NCI-H446 (cell line): ENCODE measurements at regions not wholly inside any gene's neighbourhood (a gene's known extent, or its start where the extent isn't known, plus 50 kb on each side); places are given as distances from the start of the nearest gene placed in this dataset.
A peak's percentile ranks its signal among the peaks of the same experiment; 100 is the strongest.
"Not testable (repeated sequence)": the region's sequence is repeated elsewhere in the genome, so short reads cannot be mapped to it uniquely, and the experiment has no call there.

Source experiments
- DNase-seq, 2 experiments: peaks; one replicate each; lab custom pipeline; 2025; lab: John Stamatoyannopoulos, UW

GRCh38 chr11:71383461-71383860 lies 64.7 kb downstream of the DHCR7 start:
- DNase-seq, result no peak

DNA sequence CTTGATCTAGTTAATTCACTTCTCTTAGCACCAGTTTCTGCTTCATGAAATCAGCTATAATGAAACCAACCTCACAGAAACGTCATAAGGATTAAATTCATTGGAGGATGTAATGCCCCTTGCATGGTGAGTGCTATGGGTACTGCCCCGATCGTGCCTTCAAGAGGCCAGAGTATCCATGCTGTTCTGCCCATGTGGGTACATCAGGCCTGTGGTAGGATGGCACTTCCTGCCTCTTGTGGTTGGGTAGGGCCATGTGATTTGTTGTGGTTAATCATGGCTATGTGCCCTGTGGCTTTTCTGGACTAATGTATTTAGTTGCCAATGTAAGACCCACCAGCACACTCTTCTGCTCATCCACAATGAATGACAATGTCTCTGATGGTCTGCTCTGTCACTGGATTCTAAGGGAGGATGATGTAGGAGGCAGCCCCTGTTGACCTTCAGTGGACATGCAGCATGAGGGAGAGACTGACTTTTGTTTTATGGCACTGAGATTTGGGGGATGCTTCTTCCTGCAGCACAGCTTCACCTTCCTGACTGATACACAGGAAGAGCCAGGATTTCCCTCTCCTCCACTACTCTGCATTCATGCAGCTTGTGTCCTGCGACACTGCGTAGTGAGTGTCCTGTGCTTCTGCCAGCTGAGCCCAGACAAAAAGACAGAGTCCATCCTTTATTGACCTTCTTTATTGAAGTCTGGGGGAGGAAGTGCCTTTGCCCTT lies 66.2 kb downstream of the DHCR7 start:
- no peak for DNase-seq

DNA sequence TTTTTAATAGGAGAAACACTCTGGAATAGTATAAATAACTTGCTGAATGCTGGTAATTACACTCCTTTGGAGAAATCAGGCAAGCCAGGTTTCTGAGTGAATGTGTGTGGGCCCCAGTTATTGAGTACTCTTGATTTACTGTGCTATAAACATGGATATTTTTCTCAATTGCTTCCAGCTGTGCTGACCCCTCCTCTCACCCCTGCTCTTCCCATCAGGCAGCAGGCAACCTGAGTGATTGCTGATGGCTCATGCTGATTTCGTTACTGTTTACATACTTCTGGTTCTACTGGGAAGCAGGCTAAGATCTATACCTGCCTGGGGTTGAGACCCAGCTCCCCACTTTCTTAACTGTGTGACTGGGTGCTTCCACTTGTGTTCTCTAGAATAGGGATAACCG lies 68.5 kb downstream of the DHCR7 start:
- DNase-seq, result no peak

DNA sequence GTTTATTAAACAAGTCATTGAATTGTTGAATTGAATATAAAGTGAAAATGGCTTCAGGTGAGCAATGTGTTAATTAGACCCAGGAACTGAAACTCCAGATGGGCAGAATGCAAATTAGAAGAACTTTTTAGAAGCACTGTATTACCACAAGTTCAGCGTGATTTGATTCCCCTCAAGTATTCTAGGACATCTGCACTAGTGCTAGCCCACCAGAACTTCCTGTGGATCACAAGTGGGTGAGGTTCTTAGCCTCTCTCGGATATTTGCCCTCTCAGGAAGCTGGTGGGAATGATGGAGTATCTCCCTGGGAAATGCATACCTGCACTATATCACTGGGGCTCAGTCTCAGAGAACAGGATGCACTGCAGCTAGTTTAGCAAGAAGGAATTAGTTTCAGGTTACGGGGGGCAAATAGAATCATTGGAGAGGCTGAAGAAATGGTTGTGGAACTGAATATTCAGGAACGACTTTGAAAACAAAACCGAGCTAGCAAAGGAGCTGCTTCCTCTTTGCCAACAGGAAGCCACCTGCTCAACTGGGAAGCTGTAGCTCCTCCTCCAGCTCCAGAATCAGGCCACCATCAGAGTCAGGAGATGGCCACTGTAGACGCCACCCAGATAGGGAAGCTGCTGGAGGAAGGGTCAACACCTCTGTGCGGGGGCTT lies 74.3 kb downstream of the DHCR7 start:
- DNase-seq, result no peak

GRCh38 chr11:71372693-71373657 lies 75.2 kb downstream of the DHCR7 start:
- DNase-seq, result no peak

DNA sequence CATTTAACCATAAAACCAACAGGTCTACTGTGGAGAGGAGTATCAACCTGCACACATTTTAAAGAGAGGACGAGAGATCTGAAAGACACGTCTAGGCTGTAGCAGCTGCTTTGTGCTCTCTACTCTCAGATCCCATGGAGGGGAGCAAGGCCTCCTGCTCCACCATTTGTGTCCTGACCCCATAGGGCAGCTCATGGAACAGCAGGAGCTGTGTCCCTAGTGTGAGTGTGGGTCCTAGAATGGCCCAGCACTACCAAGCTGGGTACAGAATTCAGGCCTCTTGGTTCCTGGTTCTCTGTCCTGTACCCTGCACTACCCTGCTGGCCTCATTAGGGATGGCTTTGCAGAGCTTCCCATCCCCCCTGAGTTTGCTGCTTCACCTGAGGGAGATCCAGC lies 76.5 kb downstream of the DHCR7 start:
- no peak for DNase-seq

DNA sequence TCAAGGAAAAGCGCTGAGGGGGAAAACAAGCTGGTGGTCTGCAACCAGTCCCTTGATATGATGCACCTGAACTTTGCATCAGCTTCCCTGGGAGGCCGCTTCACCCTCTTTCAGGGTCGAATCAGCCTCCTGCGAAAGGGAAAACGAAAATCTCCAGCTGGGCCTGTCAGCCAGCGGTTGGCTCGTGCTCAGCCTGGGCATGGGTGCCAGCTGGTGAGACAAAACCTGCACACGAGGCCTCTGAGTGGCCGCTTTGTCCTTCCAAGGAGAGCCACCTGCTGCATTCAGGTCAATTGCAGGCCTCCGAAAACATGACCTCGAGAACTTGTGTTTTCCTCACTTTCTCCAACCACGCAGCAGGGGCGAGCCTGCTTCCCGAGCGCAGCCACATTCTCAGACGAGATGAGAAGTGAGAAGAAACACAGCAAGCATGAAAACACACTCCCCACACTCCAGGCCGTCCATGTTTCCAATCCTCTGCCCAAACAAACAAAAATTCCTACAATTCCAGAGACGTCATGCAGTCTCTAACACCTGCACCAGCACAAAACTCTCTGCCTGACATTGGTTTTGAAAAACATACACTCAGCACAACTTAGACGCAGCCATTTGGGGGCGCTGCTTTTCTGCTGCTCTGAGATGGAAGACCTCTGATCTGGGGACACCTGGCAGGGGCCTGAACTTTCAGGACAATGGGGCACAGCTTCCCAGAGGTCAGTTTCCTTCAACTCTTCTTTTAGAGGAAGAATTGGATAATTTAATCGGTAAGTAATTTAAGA lies 77.1 kb downstream of the DHCR7 start:
- DNase-seq, result no peak

GRCh38 chr11:71370020-71370747 lies 78.0 kb downstream of the DHCR7 start:
- no peak for DNase-seq

DNA sequence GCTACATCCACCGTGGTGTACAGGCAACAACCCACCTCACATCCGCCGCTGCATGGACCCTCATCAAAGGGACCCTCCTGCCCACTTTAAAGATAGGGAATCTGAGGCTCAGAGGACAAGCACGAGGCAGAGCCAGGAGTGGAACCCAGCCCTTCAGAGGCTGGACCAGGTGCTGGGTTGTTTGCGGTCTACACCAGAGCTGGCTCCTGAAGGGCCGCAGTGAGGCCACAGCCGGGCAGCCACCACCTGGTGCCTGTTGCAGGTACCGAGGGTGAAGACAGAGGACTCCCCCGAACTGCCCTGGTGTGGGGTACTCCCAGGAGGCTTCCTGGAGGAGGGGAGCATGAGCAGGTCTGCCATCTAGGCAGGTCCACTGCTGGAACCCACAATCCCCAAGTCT lies 78.8 kb downstream of the DHCR7 start:
- no peak for DNase-seq

DNA sequence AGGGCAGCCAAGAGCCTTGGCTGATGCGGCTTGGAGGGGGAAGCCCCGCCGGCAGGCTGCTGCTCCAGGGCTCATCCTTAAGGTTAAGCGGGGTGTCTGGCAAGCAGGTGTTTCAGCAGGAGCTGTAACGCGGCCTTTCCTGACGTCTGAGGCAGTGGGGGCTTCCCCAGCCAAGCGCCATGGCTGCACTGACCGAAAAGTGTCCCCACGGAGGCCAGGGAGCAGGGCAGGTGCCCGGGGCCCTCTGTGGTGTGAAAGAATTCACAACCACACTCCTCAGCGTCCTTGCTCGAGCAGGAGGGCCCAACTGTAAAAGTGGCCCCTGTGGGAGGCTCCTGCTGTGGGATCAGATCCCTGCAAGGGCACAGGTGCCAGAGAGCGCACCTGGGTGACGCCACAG lies 79.2 kb downstream of the DHCR7 start:
- no peak for DNase-seq

DNA sequence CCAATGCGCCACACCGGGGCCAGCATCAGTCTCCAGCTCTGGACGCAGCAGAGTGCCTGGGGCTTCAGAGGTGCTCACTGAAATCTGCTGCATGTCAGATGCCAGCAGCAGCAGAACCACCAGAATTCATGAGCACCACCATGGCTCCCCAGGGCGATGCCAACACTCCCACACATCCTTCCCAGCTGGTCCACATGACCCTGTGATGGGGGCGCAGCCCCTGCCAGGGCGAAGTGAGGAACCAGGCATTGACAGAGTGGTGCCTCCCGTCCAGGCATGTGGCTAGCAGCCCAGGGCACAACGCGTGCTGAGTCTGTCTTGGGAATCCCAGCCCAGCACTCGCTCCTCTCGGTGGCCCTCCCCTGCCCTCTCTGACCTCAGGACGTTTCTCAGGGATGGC lies 80.4 kb downstream of the DHCR7 start:
- no peak for DNase-seq

GRCh38 chr11:71367276-71367675 lies 80.9 kb downstream of the DHCR7 start:
- not testable (repeated sequence) for DNase-seq

- DNase-seq, result no peak
These were observed 82.1 kb downstream of the DHCR7 start for GRCh38 chr11:71366076-71366475.

GRCh38 chr11:71365626-71366025 lies 82.6 kb downstream of the DHCR7 start:
- no peak for DNase-seq

DNA sequence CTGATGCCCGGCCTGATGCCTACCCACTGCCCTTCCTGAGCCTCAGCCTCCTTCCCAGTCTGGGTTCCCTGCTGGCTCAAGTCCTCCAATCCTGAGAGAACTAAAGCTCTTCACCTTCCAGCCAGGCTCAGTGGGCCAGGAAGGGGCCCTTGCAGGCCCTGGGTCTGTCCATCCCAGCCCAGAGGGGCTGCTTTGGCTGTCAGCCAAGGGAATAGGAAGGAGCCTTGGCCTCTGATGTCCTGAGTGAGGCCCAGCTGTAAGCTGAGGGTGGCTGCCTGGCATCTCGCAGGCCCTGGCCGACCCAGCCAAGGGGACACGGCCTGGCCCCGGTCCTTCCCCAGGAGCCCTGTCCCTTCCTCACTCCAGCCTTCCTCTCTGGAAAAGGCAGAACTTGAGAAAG lies 83.4 kb downstream of the DHCR7 start:
- no peak for DNase-seq

DNA sequence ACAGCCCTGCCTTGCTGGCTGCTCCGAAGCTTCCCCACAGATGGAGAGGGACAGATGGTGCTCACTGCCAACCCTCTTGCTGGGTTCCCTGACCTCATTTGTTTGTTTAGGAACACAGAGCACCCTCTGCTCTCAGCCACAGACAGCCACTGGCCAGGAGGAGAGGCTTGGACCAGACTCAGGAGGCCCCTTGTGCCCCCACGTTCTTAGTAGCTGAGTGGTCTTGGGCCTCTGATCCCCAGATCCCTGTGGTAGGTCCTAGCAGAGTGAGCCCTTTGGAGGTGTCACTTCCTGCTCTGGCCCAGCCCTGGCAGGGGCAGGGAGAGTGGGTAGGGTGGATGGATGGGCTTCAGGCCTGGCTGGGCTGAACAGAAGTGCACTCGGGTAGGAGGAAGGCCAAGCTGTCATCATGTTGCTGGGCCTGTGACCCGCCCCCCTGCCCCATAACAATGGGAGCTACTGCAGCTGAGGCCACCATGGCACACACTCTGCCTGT lies 84.0 kb downstream of the DHCR7 start:
- peak in 1 of 2 experiments; percentile 29 for DNase-seq

GRCh38 chr11:71363721-71364120 lies 84.5 kb downstream of the DHCR7 start:
- no peak for DNase-seq

DNA sequence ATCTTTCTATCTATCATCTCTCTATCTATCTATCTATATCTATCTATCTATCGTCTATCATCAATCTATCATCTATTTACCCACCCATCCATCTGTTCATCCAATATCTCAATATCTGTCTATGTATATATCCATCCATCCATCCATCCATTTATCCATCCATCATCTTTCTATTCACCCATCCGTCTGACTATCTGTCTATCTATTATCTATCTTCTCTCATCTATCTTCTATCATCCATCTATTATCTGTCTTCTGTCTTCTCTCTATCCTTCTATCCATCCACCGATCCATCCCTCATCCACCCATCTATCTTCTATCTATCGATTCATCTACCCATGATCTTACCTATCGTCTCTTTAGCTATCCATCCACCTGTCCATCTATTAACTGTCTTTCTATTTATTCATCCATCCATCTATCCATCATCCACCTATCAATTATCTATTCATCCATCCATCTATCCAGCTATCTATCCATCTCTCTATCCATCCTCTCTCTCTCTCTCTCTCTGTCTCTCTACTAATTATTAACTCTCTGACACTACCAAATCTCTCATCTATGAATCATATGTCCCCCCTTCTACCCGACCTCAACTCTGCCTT lies 89.1 kb downstream of the DHCR7 start:
- no peak for DNase-seq

DNA sequence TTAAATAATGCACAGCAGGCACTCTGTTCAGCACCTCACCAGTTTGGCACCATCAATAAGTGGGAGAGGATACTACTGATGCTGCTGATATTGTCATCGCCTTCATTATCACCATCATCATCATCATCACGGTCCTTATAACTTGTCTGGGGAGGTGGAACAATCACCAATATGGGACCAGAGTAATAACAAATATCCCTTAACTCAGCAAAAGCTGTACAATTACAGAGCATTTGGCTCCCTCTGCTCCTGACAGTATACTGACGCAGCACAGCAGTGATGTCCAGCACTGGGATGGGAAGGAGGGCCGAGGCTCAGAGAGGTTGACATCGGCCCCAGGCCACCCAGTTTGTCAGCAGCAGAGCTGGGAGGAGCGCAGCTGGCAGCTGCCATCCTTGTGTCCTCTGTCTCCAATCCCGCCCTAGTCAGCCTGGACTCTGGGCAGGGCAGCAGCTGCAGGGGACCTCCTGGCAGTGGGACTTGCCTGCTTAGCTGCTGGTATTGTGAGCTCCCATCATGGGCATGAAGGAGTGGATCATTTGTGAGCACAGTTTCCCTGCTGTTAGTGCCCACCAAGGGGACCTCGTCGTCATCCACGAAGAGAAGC lies 90.0 kb downstream of the DHCR7 start:
- no peak for DNase-seq

- no peak for DNase-seq
These were observed 90.8 kb downstream of the DHCR7 start for GRCh38 chr11:71357414-71357813.
